ENCODE measurements at regions not wholly inside any gene's neighbourhood (a gene's known extent, or its start where the extent isn't known, plus 50 kb on each side); places are given as distances from the start of the nearest gene placed in this dataset.

DNA sequence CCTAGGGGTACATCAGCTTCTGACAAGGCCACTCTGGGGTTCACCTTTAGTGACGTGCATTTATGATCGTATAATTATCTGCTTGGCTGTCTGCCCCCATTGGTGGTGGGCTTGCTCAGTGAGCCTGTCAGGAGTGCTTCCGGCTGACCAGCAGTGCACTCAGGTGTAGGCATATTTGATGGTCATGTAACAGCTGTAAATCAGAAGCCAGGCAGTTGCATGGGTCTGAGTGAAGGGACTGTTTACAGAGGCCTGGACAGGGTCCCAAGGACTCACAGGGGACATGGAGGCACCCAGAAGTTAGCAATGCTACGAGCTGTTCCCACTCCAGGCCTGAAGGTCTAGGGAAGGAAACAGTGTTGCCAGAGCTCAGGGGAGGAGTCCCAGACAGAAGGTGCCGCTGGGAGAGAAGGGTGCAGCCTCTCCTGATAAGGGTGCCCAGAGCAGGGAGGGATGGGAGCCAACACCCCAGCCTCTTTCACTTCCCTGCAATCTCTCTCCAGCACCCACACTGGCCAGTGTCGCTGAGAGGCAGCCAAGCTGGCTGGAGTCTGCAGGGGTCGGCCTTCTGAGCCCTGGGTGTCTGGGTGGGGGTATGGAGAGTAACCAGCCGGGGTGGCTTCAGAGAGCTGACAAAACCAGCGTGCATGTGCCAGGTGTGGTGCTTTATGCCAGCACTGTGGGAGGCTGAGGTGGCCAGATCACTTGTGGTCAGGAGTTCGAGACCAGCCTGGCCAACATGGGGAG, 61.3 kb upstream of the PRR23E start:
- TF ChIP-seq, protein P1, sequence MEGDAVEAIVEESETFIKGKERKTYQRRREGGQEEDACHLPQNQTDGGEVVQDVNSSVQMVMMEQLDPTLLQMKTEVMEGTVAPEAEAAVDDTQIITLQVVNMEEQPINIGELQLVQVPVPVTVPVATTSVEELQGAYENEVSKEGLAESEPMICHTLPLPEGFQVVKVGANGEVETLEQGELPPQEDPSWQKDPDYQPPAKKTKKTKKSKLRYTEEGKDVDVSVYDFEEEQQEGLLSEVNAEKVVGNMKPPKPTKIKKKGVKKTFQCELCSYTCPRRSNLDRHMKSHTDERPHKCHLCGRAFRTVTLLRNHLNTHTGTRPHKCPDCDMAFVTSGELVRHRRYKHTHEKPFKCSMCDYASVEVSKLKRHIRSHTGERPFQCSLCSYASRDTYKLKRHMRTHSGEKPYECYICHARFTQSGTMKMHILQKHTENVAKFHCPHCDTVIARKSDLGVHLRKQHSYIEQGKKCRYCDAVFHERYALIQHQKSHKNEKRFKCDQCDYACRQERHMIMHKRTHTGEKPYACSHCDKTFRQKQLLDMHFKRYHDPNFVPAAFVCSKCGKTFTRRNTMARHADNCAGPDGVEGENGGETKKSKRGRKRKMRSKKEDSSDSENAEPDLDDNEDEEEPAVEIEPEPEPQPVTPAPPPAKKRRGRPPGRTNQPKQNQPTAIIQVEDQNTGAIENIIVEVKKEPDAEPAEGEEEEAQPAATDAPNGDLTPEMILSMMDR (IDR thresholded peaks at IDR 0.05), result no peak
- no peak for TF ChIP-seq POLR2A (IDR thresholded peaks at IDR 0.05)
- no peak for TF ChIP-seq EP300 (IDR thresholded peaks at IDR 0.05)

Measured in ovary (tissue), 3 donors.